ENCODE measurements at regions not wholly inside any gene's neighbourhood (a gene's known extent, or its start where the extent isn't known, plus 50 kb on each side); places are given as distances from the start of the nearest gene placed in this dataset.

DNA sequence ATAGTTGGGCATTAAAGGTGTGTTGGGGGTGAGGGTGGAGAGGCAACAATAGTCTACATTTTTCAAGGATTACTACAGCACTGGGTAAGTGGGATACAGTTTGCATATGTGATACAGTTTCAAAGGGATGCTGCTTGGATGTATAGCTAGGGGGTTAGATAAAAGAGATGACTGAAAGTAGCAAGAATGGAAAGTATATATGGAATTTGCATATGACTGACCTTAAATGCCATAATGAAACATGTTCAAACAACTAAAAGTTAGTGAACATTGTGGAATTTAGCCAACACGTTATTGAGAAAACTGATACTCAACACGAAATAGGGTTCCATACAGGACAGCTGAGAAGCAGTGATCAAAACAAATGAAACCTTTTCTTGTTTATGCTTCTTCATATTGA, 124.8 kb upstream of the CHRM3 start:
- Histone ChIP-seq H3K4me3 (ENCODE audit: low read depth, low read length) (no peak overlapping the region), H3K27ac (ENCODE audit: low read depth, low read length) (no peak overlapping the region), H3K27me3 (ENCODE audit: control insufficient read depth, insufficient read depth, low read length) (no peaks in the 10 kb centered on the region), H3K9me3 (ENCODE audit: control insufficient read depth, insufficient read depth, low read length) (peaks cover 15% of the 10 kb centered on the region)
- CTCF ChIA-PET = no interaction called here
- DNase-seq (ENCODE audit: low read depth, low spot score) = no peak
- TF ChIP-seq, protein P1, sequence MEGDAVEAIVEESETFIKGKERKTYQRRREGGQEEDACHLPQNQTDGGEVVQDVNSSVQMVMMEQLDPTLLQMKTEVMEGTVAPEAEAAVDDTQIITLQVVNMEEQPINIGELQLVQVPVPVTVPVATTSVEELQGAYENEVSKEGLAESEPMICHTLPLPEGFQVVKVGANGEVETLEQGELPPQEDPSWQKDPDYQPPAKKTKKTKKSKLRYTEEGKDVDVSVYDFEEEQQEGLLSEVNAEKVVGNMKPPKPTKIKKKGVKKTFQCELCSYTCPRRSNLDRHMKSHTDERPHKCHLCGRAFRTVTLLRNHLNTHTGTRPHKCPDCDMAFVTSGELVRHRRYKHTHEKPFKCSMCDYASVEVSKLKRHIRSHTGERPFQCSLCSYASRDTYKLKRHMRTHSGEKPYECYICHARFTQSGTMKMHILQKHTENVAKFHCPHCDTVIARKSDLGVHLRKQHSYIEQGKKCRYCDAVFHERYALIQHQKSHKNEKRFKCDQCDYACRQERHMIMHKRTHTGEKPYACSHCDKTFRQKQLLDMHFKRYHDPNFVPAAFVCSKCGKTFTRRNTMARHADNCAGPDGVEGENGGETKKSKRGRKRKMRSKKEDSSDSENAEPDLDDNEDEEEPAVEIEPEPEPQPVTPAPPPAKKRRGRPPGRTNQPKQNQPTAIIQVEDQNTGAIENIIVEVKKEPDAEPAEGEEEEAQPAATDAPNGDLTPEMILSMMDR (IDR thresholded peaks at IDR 0.05; ENCODE audit: low read depth, low read length) = no peak
- POLR2A ChIA-PET = no interaction called here

DNA sequence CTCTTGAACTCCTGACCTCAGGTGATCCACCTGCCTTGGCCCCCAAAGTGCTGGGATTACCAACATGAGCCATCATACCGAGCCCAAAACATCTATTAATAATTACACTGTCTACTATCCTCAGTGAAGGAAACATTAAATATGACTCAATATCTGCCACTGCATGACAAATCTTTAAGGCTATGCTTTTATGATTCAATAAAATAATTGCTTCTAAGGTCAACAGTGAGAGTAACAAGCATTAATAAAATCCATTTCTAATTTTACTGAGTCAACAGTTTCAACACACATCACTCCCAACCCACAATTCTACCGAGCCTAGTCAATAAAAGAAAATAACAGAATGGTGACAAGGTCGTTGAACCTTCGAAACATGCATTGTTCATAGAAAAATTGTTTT, 125.5 kb upstream of the CHRM3 start:
- Histone ChIP-seq H3K9me3 (ENCODE audit: control insufficient read depth, insufficient read depth, low read length) (peaks cover 18% of the 10 kb centered on the region), H3K27ac (ENCODE audit: low read depth, low read length) (no peak overlapping the region), H3K27me3 (ENCODE audit: control insufficient read depth, insufficient read depth, low read length) (no peaks in the 10 kb centered on the region), H3K4me3 (ENCODE audit: low read depth, low read length) (no peak overlapping the region)
- no peak for DNase-seq (ENCODE audit: low read depth, low spot score)
- TF ChIP-seq, protein P1 (IDR thresholded peaks at IDR 0.05; ENCODE audit: low read depth, low read length) = no peak
- POLR2A ChIA-PET = no interaction called here
- CTCF ChIA-PET = no interaction called here

DNA sequence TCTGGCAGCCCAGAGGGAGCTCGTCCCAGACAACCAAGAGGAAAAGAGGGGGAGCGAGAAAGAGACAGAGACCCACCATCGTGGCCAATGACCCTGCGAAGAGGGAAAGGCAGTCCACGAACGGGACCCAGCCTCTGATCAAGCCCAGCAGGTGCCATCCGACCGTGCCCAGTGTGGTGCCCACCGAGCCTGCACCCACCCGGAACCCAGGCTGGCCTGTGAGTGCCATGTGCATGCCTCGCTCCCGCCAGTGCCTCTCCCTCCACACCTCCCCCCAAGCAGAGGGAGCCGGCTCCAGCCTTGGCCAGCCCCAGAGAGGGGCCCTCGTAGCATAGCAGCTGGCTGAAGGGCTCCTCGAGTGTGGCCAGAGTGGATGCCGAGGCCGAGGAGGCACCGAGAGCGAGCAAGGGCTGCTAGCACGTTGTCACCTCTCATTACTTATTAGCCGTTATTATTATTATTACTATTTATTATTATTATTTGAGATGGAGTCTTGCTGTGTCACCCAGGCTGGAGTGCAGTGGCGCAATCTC, 130.7 kb upstream of the CHRM3 start:
- Histone ChIP-seq H3K4me3 (ENCODE audit: low read depth, low read length) (no peak overlapping the region), H3K27me3 (ENCODE audit: control insufficient read depth, insufficient read depth, low read length) (no peaks in the 10 kb centered on the region), H3K27ac (ENCODE audit: low read depth, low read length) (no peak overlapping the region), H3K9me3 (ENCODE audit: control insufficient read depth, insufficient read depth, low read length) (peaks cover 26% of the 10 kb centered on the region)
- TF ChIP-seq, protein P1 (IDR thresholded peaks at IDR 0.05; ENCODE audit: low read depth, low read length) = no peak
- CTCF ChIA-PET = no interaction called here
- no peak for DNase-seq (ENCODE audit: low read depth, low spot score)
- POLR2A ChIA-PET = no interaction called here

DNA sequence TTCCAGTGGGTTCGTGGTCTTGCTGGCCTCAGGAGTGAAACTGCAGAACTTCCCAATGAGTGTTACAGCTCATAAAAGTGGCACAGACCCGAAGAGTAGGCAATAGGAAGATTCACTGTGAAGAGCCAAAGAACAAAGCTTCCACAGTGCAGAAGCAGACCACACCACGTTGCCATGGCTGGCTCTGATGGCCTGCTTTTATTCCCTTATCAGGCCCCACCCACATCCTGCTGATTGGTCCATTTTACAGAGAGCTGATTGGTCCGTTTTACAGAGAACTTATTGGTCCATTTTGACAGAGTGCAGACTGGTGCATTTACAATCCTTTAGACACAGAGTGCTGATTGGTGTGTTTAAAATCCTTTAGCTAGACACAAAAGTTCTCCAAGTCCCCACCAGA, 131.4 kb upstream of the CHRM3 start:
- POLR2A ChIA-PET = no interaction called here
- no peaks in the 10 kb centered on the region for H3K27me3 ChIP-seq (ENCODE audit: control insufficient read depth, insufficient read depth, low read length)
- CTCF ChIA-PET = no interaction called here
- TF ChIP-seq, protein P1 (IDR thresholded peaks at IDR 0.05; ENCODE audit: low read depth, low read length) = no peak
- H3K4me3 ChIP-seq (ENCODE audit: low read depth, low read length) = no peak overlapping the region
- H3K9me3 ChIP-seq (ENCODE audit: control insufficient read depth, insufficient read depth, low read length) = peaks cover 29% of the 10 kb centered on the region
- no peak overlapping the region for H3K27ac ChIP-seq (ENCODE audit: low read depth, low read length)
- no peak for DNase-seq (ENCODE audit: low read depth, low spot score)

DNA sequence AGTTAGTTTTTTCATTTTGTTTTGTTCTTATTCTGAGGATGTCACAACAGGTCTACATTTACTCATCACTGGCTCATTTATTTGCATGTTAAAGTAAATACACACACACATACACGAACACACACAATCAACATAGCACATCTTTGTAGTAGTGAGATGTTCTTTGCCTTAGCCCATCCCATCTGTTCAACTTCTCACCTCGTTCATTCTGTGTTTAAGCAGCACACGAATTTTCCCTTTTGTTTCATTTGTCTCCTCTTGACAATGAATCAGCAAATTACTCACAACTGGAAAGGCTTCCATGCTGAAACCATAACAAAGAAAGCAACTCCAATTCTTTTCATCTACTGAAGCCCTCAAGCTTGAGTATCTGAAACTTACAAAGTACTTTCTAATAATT, 133.3 kb upstream of the CHRM3 start:
- Histone ChIP-seq H3K27me3 (ENCODE audit: control insufficient read depth, insufficient read depth, low read length) (no peaks in the 10 kb centered on the region), H3K27ac (ENCODE audit: low read depth, low read length) (no peak overlapping the region), H3K9me3 (ENCODE audit: control insufficient read depth, insufficient read depth, low read length) (peaks cover 29% of the 10 kb centered on the region), H3K4me3 (ENCODE audit: low read depth, low read length) (no peak overlapping the region)
- CTCF ChIA-PET = no interaction called here
- POLR2A ChIA-PET = no interaction called here
- TF ChIP-seq, protein P1 (IDR thresholded peaks at IDR 0.05; ENCODE audit: low read depth, low read length) = no peak
- no peak for DNase-seq (ENCODE audit: low read depth, low spot score)
